Esophagus muscularis mucosa (tissue), 4 donors: ENCODE measurements at regions not wholly inside any gene's neighbourhood (a gene's known extent, or its start where the extent isn't known, plus 50 kb on each side); places are given as distances from the start of the nearest gene placed in this dataset.

ENCODE experiments used
- DNase-seq: peaks from one replicate; pipeline ENCODE4 v3.0.0-alpha.2; 2017; ENCODE audit errors: extremely low spot score
- H3K27ac ChIP-seq, 4 donors: fragments of 200-600 bp; sonication (generic); replicated peaks in 1 of 4; 1 replicate in 3 of 4; 2 replicates in 1 of 4; pipeline ENCODE4 v1.5.1; 2016 to 2019; ENCODE audit warnings: mild to moderate bottlenecking in 1 of 4
- H3K27me3 ChIP-seq, 4 donors: fragments of 200-600 bp; sonication (generic); one replicate each; pipeline versions ENCODE4 v1.5.1 to v1.6.0; 2016 to 2019
- H3K36me3 ChIP-seq, 4 donors: fragments of 200-600 bp; sonication (generic); one replicate each; pipeline ENCODE4 v1.5.1; 2016 to 2019
- H3K4me1 ChIP-seq, 4 donors: fragments of 200-600 bp; sonication (generic); one replicate each; pipeline ENCODE4 v1.5.1; 2016 to 2019
- H3K4me3 ChIP-seq, 4 donors: fragments of 200-600 bp; sonication (generic); 1 replicate in 2 of 4; 2 replicates in 2 of 4; pipeline ENCODE4 v1.5.1; 2016 to 2019; ENCODE audit warnings: mild to moderate bottlenecking in 4 of 4, moderate library complexity in 1 of 4
- H3K9me3 ChIP-seq, 4 donors: fragments of 200-600 bp; sonication (generic); 1 replicate in 3 of 4; 2 replicates in 1 of 4; pipeline ENCODE4 v1.5.1; 2016 to 2019
- EP300 ChIP-seq: sonication (generic); formaldehyde crosslinking; IDR thresholded peaks from one replicate; pipeline ENCODE4 v1.6.1; 2017; ENCODE audit warnings: antibody characterized with exemption
- POLR2A ChIP-seq: fragments of 450-650 bp; IDR thresholded peaks from one replicate; pipeline ENCODE4 v1.6.1; 2017; ENCODE audit warnings: antibody characterized with exemption, moderate library complexity, mild to moderate bottlenecking, low read depth
- POLR2AphosphoS5 ChIP-seq, 2 donors: sonication (generic); formaldehyde crosslinking; IDR thresholded peaks; one replicate each; pipeline ENCODE4 v1.6.1; 2017; ENCODE audit warnings: antibody characterized with exemption in 2 of 2
- WGBS: methylation state at CpG from one replicate; pipeline ENCODE4 v1.1.5; 2018; 5-methylcytosine and 5-hydroxymethylcytosine counted together
- intact Hi-C: fragments of 100-400 bp; cut with DNase I; formaldehyde crosslinking; loops from one replicate; pipeline ENCODE4 v1.15.1; 2023
- TF ChIP-seq, protein P1 (sequence below), 3 experiments: fragments of 200-600 bp in 2 of 3; fragments of 450-650 bp in 1 of 3; sonication (generic) in 2 of 3; IDR thresholded peaks; one replicate each; pipeline ENCODE4 v1.5.1; 2017 to 2019; ENCODE audit warnings: antibody characterized with exemption in 3 of 3, mild to moderate bottlenecking in 2 of 3, moderate library complexity in 1 of 3

DNA sequence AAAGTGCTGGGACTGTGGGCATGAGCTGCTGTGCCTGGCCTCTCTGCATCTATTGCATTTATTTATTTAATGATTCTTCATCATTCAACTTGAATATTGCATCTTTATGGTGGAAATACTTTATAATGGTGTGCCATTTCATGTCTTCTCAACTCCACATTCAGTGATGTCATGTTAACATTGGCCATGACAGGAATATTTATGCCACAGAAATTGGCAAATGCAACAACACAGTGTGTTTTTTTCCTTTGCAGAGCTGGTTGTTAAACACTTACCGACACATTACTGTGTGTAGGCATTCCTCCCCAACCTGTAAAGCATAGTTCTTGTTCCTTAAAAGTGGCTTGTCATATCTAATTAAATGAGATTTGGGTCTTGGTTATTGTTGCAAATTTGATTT lies 57.4 kb upstream of the WDR26 start:
- Histone ChIP-seq H3K4me1 (peaks cover 0 to 7% (median 2%) of the 10 kb centered on the region in 4 donors), H3K4me3 (no peak overlapping the region), H3K27ac (no peak overlapping the region), H3K27me3 (no peaks in the 10 kb centered on the region), H3K36me3 (no peaks in the 10 kb centered on the region), H3K9me3 (no peaks in the 10 kb centered on the region)
- intact Hi-C loops, result no loop called here
- DNase-seq, result no peak
- no peak for TF ChIP-seq EP300
- no peak for TF ChIP-seq POLR2A
- no peak for TF ChIP-seq POLR2AphosphoS5 (IDR thresholded peaks at IDR 0.05)
- TF ChIP-seq, protein P1, sequence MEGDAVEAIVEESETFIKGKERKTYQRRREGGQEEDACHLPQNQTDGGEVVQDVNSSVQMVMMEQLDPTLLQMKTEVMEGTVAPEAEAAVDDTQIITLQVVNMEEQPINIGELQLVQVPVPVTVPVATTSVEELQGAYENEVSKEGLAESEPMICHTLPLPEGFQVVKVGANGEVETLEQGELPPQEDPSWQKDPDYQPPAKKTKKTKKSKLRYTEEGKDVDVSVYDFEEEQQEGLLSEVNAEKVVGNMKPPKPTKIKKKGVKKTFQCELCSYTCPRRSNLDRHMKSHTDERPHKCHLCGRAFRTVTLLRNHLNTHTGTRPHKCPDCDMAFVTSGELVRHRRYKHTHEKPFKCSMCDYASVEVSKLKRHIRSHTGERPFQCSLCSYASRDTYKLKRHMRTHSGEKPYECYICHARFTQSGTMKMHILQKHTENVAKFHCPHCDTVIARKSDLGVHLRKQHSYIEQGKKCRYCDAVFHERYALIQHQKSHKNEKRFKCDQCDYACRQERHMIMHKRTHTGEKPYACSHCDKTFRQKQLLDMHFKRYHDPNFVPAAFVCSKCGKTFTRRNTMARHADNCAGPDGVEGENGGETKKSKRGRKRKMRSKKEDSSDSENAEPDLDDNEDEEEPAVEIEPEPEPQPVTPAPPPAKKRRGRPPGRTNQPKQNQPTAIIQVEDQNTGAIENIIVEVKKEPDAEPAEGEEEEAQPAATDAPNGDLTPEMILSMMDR (IDR thresholded peaks at IDR 0.05), result no peak
- 100% methylated on average over 1 of the region's 1 CpG for WGBS

DNA sequence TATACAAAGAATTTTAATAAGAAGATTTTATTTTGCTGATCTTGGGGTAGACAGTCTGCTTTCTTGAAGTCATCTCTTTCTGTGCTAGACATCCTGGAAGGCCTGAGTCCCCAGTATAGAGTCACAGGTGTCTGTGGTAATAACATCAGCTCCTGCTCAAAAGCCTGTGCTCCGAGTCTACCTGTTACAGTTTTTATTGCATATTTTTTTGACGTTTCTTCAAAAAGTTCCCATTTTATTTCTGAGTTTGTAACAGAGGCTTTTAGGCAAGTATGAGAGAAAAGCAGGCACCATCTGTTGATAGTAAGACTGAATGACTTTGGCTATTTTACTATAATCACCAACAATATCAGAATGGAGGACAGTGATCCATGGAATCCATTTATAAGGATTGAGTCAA lies 58.0 kb upstream of the WDR26 start:
- intact Hi-C loops, result no loop called here
- Histone ChIP-seq H3K4me1 (peaks cover 0 to 4% (median 2%) of the 10 kb centered on the region in 4 donors), H3K27me3 (no peaks in the 10 kb centered on the region), H3K27ac (no peak overlapping the region), H3K4me3 (no peak overlapping the region), H3K36me3 (no peaks in the 10 kb centered on the region), H3K9me3 (no peaks in the 10 kb centered on the region)
- no peak for DNase-seq
- 100% methylated on average over 2 of the region's 2 CpGs for WGBS
- TF ChIP-seq EP300 (no peak), POLR2AphosphoS5 (IDR thresholded peaks at IDR 0.05) (no peak), POLR2A (no peak)
- TF ChIP-seq, protein P1 (IDR thresholded peaks at IDR 0.05), result no peak

DNA sequence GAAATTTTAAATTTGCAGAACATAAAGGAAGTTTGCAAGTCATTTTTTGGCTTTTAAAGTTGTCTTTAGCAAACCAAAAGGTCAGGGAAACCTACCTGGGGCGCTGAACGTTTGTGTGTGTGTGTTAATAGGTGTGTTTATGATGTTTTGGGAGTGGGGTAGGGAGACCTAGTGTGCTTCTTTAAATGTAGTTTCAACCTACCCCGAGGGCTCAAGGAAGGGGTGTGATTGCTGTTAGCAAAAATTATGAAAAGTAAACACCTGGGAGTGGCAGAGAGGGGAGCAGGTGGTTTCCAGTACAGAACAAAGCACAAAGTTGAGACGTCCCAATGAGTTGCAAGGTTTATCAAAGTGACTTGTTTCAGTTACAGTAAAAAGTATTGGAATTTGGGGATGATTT lies 58.7 kb upstream of the WDR26 start:
- intact Hi-C loops, result no loop called here
- TF ChIP-seq EP300 (no peak), POLR2AphosphoS5 (IDR thresholded peaks at IDR 0.05) (no peak), POLR2A (no peak)
- TF ChIP-seq, protein P1 (IDR thresholded peaks at IDR 0.05), result no peak
- Histone ChIP-seq H3K36me3 (no peaks in the 10 kb centered on the region), H3K4me1 (peaks cover 5 to 10% (median 8%) of the 10 kb centered on the region in 4 donors), H3K9me3 (no peaks in the 10 kb centered on the region), H3K27me3 (no peaks in the 10 kb centered on the region), H3K4me3 (no peak overlapping the region), H3K27ac (no peak overlapping the region)
- 58% methylated on average over 4 of the region's 4 CpGs for WGBS
- no peak for DNase-seq

DNA sequence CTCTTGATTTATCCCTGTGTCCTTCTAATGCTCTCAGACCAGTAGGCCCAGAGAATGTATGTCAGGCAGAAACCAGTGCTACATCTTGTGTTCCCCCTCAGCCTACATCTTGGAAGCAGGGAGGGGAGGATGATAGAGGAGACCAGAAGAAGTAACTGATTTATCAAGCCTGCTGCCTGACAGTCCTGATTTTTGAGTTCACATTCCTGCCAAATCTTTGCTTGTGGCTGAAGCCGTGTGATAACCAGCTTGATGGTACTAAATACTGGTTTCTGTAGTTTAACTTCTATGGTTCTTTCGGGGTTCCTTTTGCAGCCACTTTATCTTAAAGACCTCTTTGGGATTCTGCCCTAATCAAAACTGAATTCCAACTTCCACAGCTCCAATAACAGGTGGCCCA lies 59.7 kb upstream of the WDR26 start:
- no peaks in the 10 kb centered on the region for H3K36me3 ChIP-seq
- TF ChIP-seq, protein P1 (IDR thresholded peaks at IDR 0.05), result no peak
- TF ChIP-seq POLR2A (no peak), EP300 (no peak), POLR2AphosphoS5 (IDR thresholded peaks at IDR 0.05) (no peak)
- 97% methylated on average over 2 of the region's 2 CpGs for WGBS
- intact Hi-C loops, result no loop called here
- H3K27ac ChIP-seq, result no peak overlapping the region
- H3K4me1 ChIP-seq, result peaks cover 14 to 20% (median 17%) of the 10 kb centered on the region in 4 donors
- no peak for DNase-seq
- no peaks in the 10 kb centered on the region for H3K27me3 ChIP-seq
- no peak overlapping the region for H3K4me3 ChIP-seq
- no peaks in the 10 kb centered on the region for H3K9me3 ChIP-seq

DNA sequence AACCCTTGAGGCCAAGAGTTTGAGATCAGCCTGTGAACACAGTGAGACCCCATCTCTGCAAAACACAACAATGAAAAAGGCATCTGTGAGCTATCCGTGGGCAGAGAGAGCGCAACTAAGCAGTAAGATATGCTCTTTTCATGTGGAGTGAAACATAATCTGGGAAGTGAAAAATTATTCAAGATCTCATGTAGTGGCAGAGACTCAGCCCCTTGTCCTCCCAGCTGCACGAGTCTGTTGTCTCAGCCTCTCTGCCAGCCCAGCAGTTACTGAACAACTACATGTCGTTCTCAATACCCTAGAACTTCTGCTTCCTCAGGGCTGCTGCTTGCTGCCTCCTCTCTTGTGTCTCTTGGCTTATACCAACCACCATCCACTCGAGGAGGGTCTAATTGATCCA lies 61.3 kb upstream of the WDR26 start:
- WGBS, result 85% methylated on average over 5 of the region's 5 CpGs
- Histone ChIP-seq H3K36me3 (no peaks in the 10 kb centered on the region), H3K9me3 (no peaks in the 10 kb centered on the region), H3K4me3 (no peak overlapping the region), H3K27ac (no peak overlapping the region), H3K27me3 (no peaks in the 10 kb centered on the region), H3K4me1 (peaks cover 14 to 20% (median 19%) of the 10 kb centered on the region in 4 donors)
- no peak for DNase-seq
- TF ChIP-seq POLR2A (no peak), EP300 (no peak), POLR2AphosphoS5 (IDR thresholded peaks at IDR 0.05) (no peak)
- TF ChIP-seq, protein P1 (IDR thresholded peaks at IDR 0.05), result no peak
- intact Hi-C loops, result no loop called here
